ENCODE measurements at regions not wholly inside any gene's neighbourhood (a gene's known extent, or its start where the extent isn't known, plus 50 kb on each side); places are given as distances from the start of the nearest gene placed in this dataset.

DNA sequence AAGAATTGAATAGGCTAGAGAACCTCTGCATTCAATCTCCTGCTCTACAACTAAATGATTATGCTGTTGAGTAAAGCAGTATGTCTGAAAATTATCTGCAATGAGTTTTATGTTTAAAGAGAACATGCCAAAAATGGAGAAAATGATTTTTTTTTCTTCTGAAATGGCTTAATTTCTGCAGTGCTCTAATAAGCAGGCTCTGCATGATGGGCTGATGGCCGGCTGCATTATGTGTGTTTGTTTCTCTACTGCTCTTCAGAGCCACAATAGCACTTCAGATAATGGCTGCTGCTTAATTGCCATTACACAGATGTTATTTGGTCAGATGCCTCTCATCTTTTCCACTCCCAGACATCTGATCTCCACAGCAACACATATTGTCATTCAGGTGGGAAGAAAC is 286.4 kb upstream of the DMAC1 start:
- DNase-seq (ENCODE audit: low spot score), result no peak

DNA sequence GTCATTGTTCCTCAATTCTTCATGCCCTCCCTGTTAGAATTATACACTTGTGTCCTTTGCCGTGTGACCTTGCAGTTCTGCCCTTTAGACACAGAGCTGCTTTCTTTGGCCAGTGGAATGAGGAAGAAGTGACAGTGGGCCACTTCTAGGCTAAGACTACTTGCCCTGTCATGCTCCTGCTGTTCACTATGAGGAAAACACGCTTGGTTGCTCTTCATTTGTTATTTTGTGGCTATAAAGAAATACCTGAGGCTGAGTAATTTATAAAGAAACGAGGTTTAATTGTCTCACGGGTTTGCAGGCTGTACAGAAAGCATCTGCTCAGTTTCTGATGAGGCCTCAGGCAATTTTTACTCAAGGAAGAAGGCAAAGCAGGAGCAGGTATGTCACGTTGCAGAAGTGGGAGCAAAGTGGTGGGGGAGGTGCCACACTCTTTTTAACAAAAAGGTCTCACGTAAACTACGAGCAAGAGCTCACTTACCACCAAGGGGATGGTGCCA is 279.1 kb upstream of the DMAC1 start:
- DNase-seq (ENCODE audit: low spot score), result no peak

DNA sequence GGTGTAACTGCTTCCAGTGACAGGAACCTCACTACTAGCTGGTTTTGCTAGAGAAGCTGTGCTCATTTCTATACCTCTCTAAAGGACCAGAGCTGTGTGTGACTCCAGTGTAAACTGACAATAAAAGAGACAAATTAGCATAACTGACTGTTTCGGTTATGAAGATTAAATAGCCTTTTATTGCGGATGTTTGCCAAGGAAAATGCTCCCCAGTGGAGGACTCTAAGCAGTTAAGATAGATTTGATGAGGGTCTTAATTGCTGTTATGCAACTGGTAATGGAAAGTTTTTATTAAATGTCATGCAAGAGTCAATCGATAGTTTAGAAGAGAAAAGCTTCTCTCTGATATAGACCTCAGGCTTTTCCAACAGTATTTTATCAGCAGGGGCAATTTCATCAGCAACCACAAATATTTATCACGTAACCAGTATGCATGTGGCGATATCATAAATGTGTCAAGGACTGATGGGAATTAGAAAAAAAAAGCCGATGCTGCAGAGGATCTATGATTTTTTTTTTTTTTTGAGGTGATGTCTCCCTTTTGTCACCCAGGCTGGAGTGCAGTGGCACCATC is 275.2 kb upstream of the DMAC1 start:
- DNase-seq (ENCODE audit: low spot score), result no peak

DNA sequence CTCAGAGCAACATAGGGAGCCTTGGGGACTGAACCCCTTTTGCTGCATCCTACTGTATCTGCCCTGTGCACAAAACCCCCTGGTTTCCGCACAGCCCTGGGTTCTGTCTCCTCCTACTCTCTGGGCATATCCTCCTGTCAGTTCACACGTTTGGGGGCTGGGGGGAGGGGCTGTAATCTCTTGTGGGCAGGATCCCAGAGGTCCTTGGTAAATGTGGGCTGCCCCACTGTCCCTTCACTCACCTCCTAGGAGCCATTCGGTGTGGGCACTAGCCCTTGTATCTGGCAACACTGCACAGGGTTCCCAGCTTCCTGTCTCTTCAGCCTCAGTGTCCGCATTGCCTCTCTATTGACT is 271.8 kb upstream of the DMAC1 start:
- DNase-seq (ENCODE audit: low spot score), result peak; percentile 56

DNA sequence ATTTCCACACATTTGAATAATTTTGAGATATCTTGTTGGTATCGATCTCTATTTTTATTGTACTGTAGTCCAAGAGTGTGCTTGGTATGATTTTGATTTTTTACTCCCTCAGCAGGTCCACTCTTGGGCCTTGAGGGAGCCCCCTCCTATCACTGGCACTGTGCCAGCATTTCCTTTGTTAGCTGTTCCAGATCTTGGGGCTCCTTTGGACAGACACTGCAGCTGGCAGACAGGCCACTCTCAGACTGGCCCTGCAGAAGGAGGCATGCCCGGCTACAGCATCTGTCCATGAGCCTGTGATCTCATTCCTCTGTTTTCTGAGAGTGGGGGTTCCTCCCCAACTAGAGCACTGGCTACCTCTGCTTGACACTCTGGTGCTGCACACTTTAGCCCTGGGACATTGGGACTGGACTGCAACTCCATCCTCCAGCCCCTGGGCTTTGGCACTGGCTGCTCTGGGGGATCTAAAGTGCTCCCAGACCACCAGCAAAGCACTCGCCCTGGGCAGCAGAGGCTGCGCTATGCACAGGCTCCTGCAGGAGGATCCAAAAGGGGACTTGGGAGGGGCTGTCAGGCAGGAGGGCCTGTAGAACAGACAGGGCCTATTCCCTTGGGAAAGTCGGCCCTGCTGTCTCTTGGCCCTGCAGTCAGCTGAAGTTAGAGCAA is 271.3 kb upstream of the DMAC1 start:
- peak; percentile 66 for DNase-seq (ENCODE audit: low spot score)

DNA sequence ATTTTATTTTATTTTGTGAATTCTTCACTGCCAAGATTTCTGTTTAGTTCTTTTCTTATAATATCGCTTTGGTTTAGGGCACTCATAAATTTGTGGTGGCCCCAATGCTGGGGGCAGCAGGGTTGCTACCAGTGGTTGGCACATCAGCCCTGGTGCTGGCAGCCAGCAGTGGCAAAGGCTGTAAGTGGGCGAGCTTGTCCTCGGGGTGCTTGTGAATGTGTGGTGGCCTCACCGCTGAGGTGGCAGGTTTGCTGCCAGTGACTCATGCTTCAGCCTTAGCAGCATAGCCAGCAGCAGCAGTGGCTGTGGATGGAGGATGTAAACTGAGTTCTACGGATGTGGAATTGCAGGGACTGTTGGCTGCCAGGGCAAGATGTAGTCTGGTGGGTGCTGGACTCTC is 262.9 kb upstream of the DMAC1 start:
- DNase-seq (ENCODE audit: low spot score), result peak; percentile 39

DNA sequence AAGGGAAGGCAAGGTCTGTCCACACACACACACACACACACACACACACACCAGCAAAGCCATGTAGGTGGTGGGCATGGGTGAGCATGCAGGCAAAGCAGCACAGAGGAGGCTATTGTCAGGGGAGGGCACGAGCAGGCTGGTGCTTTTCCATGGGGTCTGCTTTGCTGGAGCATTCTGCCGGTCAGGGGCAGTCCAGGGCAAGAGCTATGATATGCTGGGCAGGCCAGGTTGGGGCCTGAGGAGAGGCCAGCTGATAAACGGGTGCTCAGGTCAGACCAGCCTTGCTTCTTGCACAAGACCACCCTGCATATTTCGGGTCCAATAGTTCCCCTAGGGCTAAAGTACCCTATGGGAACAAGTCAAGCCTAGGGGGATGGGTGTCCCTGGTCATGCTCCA is 253.9 kb upstream of the DMAC1 start:
- DNase-seq (ENCODE audit: low spot score), result no peak

DNA sequence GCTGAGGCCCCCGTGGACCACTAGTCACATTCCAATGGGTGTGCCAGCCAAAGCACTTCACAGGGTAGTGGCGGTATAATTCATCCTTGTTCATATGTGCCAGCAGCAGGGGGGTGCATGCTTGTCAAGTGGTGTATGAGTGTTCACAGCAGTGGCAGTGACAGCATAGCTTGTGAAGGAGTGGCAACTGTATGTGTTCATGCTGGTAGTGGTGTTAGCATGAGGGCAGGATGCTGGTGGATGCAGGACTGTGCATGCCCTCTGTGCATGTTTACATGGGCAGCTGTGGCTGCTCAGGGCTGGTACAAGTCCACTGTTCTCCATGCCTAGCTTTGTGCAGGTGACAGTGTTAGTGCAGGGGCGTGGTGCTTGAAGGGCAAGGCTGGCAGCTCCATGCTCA is 253.4 kb upstream of the DMAC1 start:
- no peak for DNase-seq (ENCODE audit: low spot score)

DNA sequence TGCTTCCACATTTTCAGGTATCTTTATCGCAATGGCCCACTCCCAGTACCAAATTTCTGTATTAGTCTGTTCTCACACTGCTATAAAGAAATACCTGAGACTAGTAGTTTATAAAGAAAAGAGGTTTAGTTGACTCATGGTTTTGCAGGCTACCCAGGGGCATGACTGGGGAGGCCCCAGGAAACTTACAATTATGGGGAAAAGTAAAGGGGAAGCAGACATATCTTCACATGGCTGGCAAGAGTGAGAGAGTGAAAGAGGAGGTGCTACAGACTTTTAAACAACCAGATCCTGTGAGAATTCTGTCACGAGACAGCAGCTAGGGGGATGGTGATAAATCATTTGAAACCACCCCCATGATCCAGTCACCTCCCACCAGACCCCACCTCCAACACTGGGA is 238.2 kb upstream of the DMAC1 start:
- DNase-seq (ENCODE audit: low spot score), result no peak

DNA sequence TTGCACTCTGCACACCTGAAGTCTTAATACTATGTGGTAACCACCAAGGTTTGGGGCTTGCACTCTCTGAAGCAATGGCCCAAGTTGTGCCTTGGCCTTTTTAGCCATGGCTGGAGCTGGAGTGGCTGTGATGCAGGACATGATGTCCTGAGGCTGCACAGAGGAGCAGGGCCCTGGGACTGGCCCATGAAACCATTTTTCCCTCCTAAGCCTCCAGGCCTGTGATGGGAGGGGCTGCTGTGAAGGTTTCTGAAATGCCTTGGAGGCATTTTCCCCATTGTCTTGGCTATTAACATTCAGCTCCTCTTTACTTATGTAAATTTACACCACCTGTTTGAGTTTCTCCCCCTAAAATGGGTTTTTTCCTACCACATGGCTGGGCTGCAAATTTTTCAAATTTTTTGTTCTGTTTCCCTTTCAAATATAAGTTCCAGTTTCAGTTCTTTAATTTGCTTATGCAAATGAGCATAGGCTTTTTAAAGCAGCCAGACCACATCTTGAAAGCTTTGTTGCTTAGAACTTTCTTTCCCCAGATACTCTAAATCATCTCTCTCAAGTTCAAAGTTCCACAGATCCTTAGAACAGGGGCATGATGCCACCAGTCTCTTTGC is 237.4 kb upstream of the DMAC1 start:
- DNase-seq (ENCODE audit: low spot score), result no peak

DNA sequence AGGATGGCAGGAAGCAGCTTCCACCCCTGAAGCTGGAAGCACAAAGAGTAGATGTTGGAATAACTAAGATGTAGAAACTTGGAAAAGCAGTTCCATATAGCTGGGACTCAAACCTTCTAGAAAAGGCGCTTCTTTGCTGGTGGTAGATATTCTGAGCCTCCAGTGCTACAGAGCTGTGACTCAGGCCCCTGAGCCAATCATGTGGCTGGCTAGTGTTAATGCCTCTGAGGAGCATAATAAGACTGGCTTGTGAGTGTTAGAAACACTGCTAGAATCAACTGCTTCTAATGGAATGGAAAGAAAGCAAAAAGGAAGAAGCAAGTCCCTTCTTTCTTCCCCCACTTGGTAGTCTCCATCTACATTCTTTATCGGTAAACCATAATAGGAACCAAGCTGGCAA is 234.2 kb upstream of the DMAC1 start:
- DNase-seq (ENCODE audit: low spot score), result no peak

DNA sequence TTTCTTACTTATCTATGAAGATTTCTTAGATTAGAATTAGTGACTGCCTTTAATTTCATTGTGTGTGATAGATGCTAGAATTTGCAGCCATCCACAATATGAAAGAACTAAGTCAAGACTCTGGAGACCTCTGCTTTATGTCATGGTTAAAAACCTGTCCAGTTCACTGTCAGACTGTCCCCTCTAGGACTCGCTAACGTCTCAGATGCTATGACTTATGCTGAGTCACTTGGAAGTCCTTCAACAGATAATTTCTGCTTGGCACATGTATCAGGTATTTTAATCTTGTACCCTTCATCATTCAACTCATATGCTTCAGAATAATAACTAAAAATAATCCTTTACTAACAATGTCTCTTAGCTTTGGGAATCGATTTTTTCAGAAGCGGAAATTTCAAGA is 230.5 kb upstream of the DMAC1 start:
- no peak for DNase-seq (ENCODE audit: low spot score)

DNA sequence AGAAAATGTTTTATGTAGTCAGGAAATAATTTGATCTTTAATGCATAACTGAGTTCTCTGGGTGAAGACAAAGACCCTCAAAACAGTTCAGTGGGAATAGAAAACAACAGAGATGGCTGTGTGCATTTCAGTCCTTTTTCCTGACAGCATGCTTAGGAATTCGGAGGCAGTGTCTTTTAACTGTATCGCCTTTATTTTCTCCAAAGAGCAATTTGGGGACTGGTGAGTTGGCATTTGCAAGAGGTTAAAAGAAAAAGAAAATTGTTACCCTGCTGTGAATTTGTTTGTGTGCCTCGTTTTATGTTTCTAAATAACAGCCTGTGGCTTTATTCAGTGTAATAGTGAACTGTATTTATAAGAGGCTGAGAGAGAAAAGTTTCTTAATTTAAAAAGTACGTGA is 227.8 kb upstream of the DMAC1 start:
- no peak for DNase-seq (ENCODE audit: low spot score)

DNA sequence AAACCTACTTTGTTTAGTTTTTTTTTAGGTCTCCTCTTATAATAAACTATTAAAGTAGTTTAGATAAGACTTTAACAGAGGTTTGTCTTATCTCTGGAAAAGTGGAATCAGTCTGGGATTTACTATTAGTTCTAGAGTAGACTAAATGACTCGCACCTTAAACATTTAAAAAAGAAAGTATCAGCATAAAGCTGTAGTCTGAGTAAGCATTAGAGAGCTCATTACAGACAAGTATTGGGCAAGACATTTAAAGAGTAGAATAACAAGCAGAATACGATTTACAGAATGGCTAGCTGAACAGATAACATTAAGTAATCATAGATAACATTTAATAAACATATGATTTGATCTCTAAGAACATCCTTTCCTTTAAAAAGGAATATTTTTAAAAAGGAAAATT is 226.0 kb upstream of the DMAC1 start:
- no peak for DNase-seq (ENCODE audit: low spot score)

DNA sequence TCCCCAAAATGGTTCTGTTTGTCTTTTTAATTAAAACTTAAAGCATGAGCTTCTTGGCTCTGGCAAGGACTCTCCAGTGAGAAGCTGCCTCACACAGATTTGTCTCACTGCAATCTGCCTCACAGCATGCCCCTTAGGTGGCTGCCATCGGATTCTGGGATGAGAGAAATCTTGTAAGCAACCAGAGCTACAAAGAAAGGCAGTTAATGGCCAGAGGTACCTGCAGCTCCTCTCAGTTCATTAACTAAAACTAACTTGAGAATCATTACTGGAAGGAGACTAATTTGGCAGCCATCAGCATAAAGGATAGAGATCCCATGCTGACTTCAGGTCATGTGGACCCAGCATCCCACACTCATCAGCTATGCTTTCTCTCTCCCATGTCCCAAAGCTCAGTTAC is 220.6 kb upstream of the DMAC1 start:
- DNase-seq (ENCODE audit: low spot score), result no peak

DNA sequence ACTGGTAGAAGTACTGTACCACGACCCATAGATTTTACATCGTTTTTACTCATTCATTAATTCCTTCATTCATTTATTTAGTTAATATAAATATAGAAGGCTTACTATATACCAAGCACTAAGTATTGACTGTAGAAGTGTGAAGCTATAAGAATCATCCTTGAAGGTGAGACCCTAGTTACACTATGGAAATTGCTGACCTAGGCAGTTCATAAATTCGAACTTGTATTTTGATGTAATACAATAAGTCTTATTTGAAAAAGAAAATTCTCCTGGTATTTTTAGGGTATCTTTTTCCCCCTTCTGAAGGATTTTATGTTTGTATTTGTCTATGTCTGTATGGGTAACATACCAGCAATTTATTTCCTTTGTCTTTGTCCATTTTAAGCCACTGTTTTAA is 220.1 kb upstream of the DMAC1 start:
- no peak for DNase-seq (ENCODE audit: low spot score)

DNA sequence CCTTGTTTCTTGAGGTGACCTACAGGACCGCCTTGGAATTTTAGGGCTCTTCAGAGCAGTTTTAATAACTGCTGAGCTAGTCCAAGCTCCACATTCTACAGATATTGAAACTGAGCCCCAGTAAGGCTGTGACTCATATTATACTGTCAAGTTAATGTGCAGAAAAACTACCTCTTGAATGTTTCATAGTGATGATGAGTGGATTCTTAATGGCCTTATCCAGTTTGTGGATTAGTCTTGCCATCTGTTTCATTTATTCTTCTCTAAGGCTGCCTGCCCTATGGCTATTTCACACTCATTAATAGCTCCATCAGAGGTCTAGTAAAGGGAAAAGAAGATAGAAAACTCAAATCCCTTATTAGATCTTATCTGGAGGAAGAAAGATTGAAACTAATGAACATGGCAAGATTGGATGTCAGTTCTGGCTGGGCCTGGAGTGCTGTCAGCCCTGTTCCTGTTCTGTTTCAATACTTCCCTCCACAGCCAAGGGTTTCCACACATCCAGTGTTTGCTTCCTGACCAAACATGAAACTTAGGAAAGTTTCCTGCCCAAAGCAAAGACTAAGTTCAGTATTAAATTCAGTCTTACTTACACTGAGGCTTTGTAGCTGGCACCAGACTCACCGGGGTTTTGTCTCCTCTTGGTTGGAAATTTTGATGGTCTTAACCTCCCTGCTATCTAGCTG is 215.6 kb upstream of the DMAC1 start:
- no peak for DNase-seq (ENCODE audit: low spot score)

DNA sequence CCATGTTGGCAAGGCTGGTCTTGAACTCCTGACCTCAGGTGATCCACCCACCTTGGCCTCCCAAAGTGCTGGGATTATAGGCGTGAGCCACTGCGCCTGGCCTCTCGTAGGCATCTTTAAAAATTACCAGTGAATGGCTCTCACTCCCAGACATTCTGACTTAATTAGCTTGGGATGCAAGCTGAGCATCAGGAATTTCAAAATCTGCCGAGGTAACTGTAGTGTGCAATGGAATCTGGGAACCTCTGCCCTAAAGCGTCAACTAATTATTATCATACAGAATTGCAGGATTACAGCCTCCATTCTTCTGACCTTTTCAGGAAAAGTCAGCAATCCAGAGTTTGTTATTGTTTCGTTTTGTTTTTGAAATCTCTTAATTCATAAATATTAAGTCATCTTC is 213.4 kb upstream of the DMAC1 start:
- DNase-seq (ENCODE audit: low spot score), result no peak

DNA sequence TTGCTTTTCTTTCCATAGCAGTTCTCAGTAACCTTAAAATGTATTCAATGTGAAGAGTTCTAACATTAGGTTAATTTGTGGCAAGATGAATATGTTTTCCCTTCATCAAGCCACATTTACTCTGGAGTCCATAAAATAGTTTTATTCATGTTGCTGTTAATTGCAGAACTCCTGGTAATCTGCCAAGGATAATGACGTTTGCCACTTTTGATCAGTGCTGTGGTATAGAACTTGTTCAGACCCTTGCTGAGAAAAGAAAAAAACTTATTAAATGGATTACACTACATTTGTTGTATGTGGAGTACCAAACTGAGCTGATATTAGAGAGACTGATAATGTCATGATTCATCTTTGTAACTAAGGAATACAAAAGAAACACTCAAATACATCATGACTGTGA is 212.4 kb upstream of the DMAC1 start:
- no peak for DNase-seq (ENCODE audit: low spot score)

DNA sequence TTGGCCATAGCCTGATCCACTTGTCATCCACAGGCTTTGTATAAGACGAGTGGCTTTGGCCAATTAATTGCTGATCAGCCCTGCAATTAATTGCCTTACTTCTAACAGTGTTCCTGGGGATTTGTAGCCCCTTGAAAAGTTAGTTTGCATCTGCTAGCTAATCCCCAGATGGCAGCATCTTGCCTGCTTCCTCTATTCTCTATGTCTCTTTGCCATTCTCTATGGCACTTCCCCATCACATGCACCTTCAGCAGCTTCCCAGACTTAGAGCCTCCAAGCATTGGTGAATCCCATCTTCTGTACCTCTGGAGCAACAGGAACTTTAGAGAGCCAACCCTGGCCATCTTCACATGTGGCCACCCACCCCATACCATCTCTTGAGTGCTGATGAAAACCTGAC is 197.0 kb upstream of the DMAC1 start:
- no peak for DNase-seq (ENCODE audit: low spot score)

DNA sequence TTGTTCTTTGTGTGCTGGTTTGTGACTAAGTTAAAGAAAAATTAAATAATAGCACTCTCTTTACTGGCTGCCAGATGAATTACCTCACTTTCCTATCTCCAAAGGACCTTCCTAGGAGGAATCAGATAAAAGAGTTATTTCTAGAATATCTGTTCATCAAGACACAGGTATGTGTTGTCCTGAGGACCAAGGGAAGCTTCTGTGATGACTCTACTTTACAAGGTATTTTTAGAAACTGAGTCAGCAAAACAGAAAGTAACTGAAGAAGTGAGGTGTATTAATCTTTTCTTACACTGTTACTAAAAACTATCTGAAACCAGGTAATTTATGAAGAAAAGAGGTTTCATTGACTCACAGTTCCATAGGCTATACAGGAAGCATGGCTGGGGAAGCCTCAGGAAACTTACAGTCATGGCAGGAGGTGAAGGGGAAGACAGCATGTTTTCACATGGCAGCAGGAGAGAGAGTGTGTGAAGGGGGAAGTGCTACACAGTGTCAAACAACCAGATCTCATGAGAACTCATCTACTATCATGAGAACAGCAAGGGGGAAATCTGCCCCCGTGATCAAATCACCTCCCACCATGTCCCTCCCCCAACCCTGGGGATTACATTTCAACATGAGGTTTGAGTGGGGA is 189.2 kb upstream of the DMAC1 start:
- no peak for DNase-seq (ENCODE audit: low spot score)

DNA sequence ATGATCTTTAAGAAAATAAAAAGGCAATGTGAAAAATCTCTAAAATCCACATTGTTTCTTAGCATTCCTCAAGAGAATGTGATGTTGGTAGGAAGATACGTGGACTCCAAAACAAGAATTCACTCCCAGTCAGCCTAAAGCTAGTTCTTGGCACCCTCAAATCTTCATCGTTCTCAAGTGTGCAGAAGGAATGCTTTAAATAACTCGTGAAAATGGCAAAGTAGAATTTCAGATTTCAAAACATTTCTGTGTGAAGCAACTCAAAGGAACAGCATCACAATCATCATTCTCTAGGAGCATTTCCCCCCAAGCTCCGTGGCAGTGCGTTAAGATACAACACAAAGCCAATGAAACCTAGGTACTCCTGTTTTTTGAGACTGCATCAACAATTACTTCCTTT is 185.1 kb upstream of the DMAC1 start:
- DNase-seq (ENCODE audit: low spot score), result no peak

DNA sequence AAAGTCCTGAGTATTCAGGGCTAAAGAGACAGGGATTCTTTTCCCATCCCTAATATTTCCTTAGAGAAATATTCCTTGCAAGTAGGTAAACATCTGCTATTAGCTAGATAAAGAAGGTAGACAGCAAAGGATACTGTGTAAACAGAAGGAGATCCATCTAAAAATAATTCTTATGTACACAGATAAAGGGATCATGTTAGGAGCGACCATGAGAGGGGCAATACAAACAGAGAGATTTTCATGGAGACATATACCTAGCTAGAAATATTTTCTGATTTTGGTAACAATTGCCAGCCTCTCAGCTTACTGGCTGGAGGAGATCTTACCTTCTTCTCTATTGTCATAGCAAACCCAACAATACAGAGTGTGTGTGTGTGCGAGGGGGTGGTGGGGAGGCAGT is 184.6 kb upstream of the DMAC1 start:
- DNase-seq (ENCODE audit: low spot score), result no peak
